Kidney capillary endothelial cell (primary cell): ENCODE measurements at regions not wholly inside any gene's neighbourhood (a gene's known extent, or its start where the extent isn't known, plus 50 kb on each side); places are given as distances from the start of the nearest gene placed in this dataset.
A peak's percentile ranks its signal among the peaks of the same experiment; 100 is the strongest.
"Not testable (repeated sequence)": the region's sequence is repeated elsewhere in the genome, so short reads cannot be mapped to it uniquely, and the experiment has no call there.

ENCODE experiments used
- DNase-seq: peaks from one replicate; pipeline ENCODE4 v3.0.0-alpha.2; 2018; ENCODE audit warnings: low spot score

GRCh38 chr5:32931438-32931837, 220.3 kb downstream of the NPR3 start:
- not testable (repeated sequence) for DNase-seq

GRCh38 chr5:32932241-32932935, 221.3 kb downstream of the NPR3 start:
- no peak for DNase-seq

GRCh38 chr5:32933692-32934091, 222.6 kb downstream of the NPR3 start:
- DNase-seq = no peak

GRCh38 chr5:32934529-32934928, 223.4 kb downstream of the NPR3 start:
- no peak for DNase-seq

DNA sequence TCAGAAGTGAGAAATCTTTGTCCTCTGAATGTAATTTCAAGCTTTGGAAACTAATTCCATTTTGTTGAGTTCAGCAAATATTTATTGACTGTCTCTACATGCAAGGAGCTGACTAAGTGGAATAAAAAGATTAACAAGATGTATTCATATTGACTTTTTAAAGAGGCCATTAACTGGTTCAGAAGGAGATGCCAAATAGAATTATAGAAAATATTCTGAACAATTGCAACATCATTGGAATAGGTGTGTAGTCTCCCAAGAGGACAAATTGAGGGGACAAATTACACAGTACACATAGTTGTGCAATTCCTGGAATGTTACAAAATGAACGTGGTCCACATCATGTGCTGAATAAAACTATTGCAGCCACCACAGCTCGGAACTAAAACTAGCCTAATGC, 224.2 kb downstream of the NPR3 start:
- no peak for DNase-seq

GRCh38 chr5:32936329-32936728, 225.2 kb downstream of the NPR3 start:
- no peak for DNase-seq

DNA sequence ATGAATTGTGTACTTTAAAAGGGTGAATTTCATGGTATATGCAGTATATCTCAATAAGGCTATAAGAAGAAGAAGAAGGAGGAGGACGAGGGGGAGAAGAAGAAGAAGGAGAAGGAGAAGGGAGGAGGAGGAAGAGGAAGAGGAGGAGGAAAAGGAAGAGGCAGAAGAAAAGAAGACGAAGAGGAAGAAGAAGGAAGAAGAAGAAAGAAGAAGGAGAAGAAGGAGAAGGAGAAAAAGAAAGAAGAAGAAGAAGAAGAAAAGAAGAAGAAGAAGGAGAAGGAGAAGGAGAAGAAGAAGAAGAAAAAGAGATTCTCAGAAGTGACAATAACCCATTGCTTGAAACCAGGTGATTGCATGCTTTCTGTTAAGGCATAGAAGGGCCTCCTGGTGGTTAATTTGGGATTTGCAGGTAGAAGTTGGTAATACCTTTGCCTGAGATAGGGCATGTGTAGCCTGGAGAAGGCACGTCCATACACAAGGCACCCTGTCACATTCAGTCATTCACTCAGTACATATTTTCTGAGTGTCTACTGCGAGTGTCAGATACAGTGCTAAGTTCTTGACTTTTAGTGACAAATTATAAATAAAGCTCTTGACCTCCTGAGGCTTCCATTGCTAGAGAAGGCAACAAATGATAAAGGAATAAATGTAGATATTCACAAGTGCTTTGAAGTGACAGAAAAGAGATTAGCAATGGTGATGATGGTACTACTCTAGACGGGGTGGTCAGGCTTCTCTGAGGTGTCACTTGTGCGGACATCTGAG, 231.3 kb downstream of the NPR3 start:
- no peak for DNase-seq

- no peak for DNase-seq
These were observed 238.3 kb downstream of the NPR3 start for GRCh38 chr5:32949286-32949970.

DNA sequence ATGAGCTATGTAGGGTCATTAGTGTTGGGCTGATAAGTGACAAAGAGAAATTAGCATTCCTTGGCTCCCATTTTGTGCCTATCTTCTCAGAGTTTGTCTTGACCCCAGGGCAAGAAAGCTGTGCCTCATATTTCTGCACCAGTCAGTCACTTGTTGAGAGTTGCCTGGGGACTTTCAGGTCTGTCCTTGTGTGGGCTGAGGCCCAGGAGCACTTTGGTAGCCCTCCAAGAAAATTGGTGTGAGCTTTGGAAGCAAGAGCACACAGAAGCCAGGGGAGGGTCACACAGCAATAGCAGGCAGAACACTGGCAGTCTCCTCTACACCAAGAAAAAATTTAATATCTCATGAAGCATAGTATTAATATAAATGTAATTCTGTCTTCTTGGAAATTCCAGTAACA, 239.9 kb downstream of the NPR3 start:
- DNase-seq = no peak

GRCh38 chr5:32951878-32952277, 240.8 kb downstream of the NPR3 start:
- DNase-seq = no peak

GRCh38 chr5:32952421-32952820, 241.3 kb downstream of the NPR3 start:
- not testable (repeated sequence) for DNase-seq

DNA sequence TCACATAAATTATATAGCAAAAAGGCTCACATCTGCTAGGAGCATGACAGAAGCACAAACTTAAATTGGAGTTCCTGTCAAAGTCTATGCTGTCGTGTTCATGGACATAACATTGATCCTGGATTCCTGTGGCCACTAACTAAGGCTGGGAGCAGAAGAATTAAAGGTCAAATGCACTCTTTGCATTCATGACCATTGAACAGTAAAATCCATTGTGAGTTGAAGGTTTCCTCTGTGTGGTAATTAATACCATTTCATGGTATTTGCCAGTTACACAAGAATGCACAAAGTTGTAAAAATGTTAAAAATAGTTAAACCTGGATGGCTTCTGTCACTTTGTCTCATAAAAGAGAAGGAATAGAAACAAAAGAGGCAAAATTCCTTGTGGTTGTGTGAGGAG, 242.6 kb downstream of the NPR3 start:
- DNase-seq = no peak

DNA sequence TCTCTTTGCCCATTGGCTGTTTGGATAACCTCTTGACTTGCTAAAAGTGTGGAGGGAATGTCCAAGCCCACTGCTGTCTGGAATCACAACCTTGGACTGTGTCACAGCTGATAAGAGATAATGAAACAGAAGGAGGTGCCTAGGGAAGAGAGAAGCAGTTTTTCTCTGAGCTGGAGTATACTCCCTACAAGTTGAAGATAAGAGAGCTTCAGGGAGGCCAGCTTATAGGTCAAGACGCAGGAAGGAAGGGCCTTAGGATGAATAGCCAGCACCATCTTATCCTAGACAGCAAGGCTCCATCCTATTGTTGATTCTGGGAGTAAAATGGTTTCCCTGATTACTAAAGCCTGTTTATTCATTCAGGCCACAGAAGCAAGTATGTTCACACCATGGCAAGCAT, 244.7 kb downstream of the NPR3 start:
- peak; percentile 7 for DNase-seq

GRCh38 chr5:32960340-32961058, 249.4 kb downstream of the NPR3 start:
- no peak for DNase-seq

GRCh38 chr5:32961059-32961415, 249.9 kb downstream of the NPR3 start:
- no peak for DNase-seq

DNA sequence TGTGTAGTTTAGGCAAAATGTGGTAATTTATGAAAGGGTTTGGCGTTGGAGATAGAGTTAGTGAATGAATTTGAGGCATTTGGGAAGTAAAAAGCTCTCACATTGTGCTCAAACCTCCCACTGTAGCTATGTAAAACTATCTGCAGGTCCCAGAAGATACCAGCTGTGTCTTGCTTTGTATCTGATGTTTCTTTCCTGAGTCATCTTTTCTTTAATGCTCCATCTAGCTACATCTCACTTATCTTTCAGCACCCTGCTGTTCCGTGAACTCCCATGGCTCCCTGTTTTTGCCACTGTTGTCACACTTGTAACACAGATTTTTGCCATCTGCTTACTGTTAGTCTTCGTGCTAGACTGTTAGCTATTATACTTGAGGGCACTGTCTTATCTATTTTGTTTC, 253.1 kb downstream of the NPR3 start:
- no peak for DNase-seq

GRCh38 chr5:32973646-32974045, 262.5 kb downstream of the NPR3 start:
- no peak for DNase-seq

DNA sequence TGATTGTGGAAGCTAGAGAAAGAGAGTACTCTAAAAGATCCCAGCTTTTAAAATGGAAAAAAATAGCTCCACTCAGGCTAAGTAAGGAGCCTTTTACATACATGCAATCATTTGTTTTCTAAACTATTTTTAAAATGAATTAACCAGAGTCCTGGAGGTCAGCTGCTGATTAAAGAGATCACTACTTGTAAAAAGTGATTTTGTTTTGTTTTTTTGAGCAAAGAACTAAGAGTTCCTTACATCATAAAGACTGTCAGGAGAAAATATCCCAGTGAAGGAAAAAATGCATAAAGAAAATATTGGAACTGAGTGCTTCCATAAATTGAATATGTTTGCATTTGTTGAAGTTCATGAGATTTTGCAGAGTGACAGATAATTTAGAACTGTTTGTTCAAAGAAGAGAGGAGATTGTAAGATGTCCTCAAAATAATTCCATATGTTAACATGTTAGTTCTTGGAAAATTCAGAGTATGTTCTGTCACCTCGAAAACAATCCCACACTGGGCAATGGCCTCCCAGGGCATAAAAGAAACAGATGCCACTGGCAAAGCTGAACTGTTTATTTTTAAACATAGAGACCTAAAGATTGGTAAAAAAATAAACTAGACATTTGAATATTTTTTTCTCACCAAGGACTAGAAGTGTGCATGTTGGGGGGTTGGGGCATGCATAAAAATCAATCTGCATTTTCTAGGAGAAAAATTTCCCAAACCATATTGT, 264.7 kb downstream of the NPR3 start:
- no peak for DNase-seq

GRCh38 chr5:32981061-32981460, 269.9 kb downstream of the NPR3 start:
- DNase-seq = no peak

GRCh38 chr5:32984851-32985610, 273.9 kb downstream of the NPR3 start:
- DNase-seq = peak; percentile 77

- DNase-seq = no peak
These were observed 278.7 kb downstream of the NPR3 start for GRCh38 chr5:32989815-32990214.
